HepG2 (cell line): ENCODE measurements at regions not wholly inside any gene's neighbourhood (a gene's known extent, or its start where the extent isn't known, plus 50 kb on each side); places are given as distances from the start of the nearest gene placed in this dataset.

Source experiments
- ATAC-seq: fragments of 200-7000 bp; cut with Tn5 transposase; 3 replicates; pipeline ENCODE4 v1.9.1; 2020; ENCODE audit warnings: mild to moderate bottlenecking, moderate library complexity
- BruUV-seq: library from RNA; stranded (reverse); fragments of 400-500 nt; replicated peaks from 2 replicates; lab custom pipeline; 2021; lab: Mats Ljungman, UMichigan
- CTCF ChIA-PET: fragments of 300-600 bp; formaldehyde crosslinking; extraction: SDS; loops from one replicate; lab custom pipeline; 2021; ENCODE audit warnings: low total read pairs, inconsistent platforms, low intra/inter-chr PET ratio; lab: Yijun Ruan, JAX
- POLR2A ChIA-PET: fragments of 350-600 bp; sonication (Branson Sonifier 250); formaldehyde crosslinking; loops from one replicate; lab custom pipeline; 2020; ENCODE audit warnings: antibody characterized with exemption, inconsistent platforms; lab: Yijun Ruan, JAX
- DNase-seq: peaks from one replicate; pipeline ENCODE4 v3.0.0-alpha.2; 2015; ENCODE audit warnings: low spot score
- FAIRE-seq: peaks from 3 replicates; lab custom pipeline; 2011; peaks lifted over from hg19 to GRCh38; lab: Jason Lieb, UNC
- H2AFZ ChIP-seq: one replicate; pipeline ENCODE4 v1.6.1; 2011; ENCODE audit warnings: low read length, inconsistent platforms
- H3K27ac ChIP-seq: fragments of 300-600 bp; 3 replicates; pipeline ENCODE4 v1.8.0; 2011; ENCODE audit warnings: mixed run types, mild to moderate bottlenecking, mixed read lengths, low read length, inconsistent platforms; ENCODE audit not compliant: insufficient read depth; ENCODE audit errors: extremely low read length
- H3K27me3 ChIP-seq, 2 experiments: fragments of 200-600 bp in 1 of 2; 2 replicates in 1 of 2; 3 replicates in 1 of 2; pipeline versions ENCODE4 v1.6.0 to v1.8.0; 2011; ENCODE audit warnings: low read length in 2 of 2, mild to moderate bottlenecking in 2 of 2, moderate library complexity in 2 of 2, inconsistent platforms in 1 of 2; ENCODE audit not compliant: insufficient read depth in 2 of 2, control insufficient read depth in 1 of 2
- H3K36me3 ChIP-seq, 2 experiments: fragments of 200-600 bp in 1 of 2; replicated peaks in 1 of 2; 2 replicates in 1 of 2; 3 replicates in 1 of 2; pipeline versions ENCODE4 v1.5.1 to v1.8.0; 2011; ENCODE audit warnings: low read length in 2 of 2, inconsistent platforms in 1 of 2; ENCODE audit not compliant: insufficient read depth in 2 of 2, control insufficient read depth in 1 of 2
- H3K4me1 ChIP-seq: 2 replicates; pipeline ENCODE4 v1.5.1; 2012; ENCODE audit warnings: low read length, inconsistent platforms; ENCODE audit not compliant: insufficient read depth
- H3K4me2 ChIP-seq: 2 replicates; pipeline ENCODE4 v1.6.0; 2011; ENCODE audit warnings: low read depth, low read length, inconsistent platforms
- H3K4me3 ChIP-seq, 3 experiments: fragments of 200-600 bp in 1 of 3; sonication (generic), shearing (Covaris generic) in 1 of 3; replicated peaks in 1 of 3; 2 replicates each; pipeline ENCODE4 v1.5.1; 2011 to 2016; ENCODE audit warnings: low read length in 3 of 3, inconsistent platforms in 2 of 3, low read depth in 2 of 3, mild to moderate bottlenecking in 2 of 3, control low read depth in 1 of 3, mixed read lengths in 1 of 3; ENCODE audit not compliant: insufficient read depth in 1 of 3
- H3K79me2 ChIP-seq: one replicate; pipeline ENCODE4 v1.6.1; 2011; ENCODE audit warnings: low read length, inconsistent platforms; ENCODE audit not compliant: insufficient read depth
- H3K9ac ChIP-seq: 2 replicates; pipeline ENCODE4 v1.6.0; 2011; ENCODE audit warnings: mild to moderate bottlenecking, low read depth, low read length, inconsistent platforms; ENCODE audit not compliant: insufficient read depth
- H3K9me3 ChIP-seq: 2 replicates; pipeline ENCODE4 v1.5.1; 2012; ENCODE audit warnings: mild to moderate bottlenecking, low read length
- H4K20me1 ChIP-seq: 2 replicates; pipeline ENCODE4 v1.6.0; 2011; ENCODE audit warnings: inconsistent platforms, mild to moderate bottlenecking, low read length, moderate library complexity; ENCODE audit not compliant: insufficient read depth
- BCLAF1 ChIP-seq: fragments of 450-650 bp; IDR thresholded peaks from 2 replicates; pipeline ENCODE4 v1.6.1; 2017; ENCODE audit warnings: mild to moderate bottlenecking
- CEBPG ChIP-seq: IDR thresholded peaks from 2 replicates; pipeline ENCODE4 v1.6.1; 2016
- ESRRA ChIP-seq: sonication (generic); formaldehyde crosslinking; IDR thresholded peaks from 2 replicates; pipeline ENCODE4 v1.5.1; 2020; ENCODE audit warnings: mild to moderate bottlenecking, low read depth, missing genetic modification reagents
- FOXO4 ChIP-seq: sonication (generic); formaldehyde crosslinking; conservative IDR thresholded peaks from 2 replicates; pipeline ENCODE4 v1.8.1; 2023; ENCODE audit warnings: missing genetic modification reagents
- MEIS1 ChIP-seq: sonication (generic); formaldehyde crosslinking; IDR thresholded peaks from 2 replicates; pipeline ENCODE4 v1.9.0; 2021; ENCODE audit warnings: mild to moderate bottlenecking, missing genetic modification reagents, moderate library complexity, borderline replicate concordance
- PCBP2 ChIP-seq: fragments of 200-400 bp; formaldehyde crosslinking; optimal IDR thresholded peaks from 2 replicates; pipeline ENCODE3; 2018; ENCODE audit warnings: low read length, low read depth; ENCODE audit not compliant: poor library complexity, severe bottlenecking
- PHB2 ChIP-seq: fragments of 450-650 bp; IDR thresholded peaks from 2 replicates; pipeline ENCODE4 v1.6.1; 2018; ENCODE audit not compliant: partially characterized antibody
- PRPF4 ChIP-seq: fragments of 200-400 bp; formaldehyde crosslinking; IDR thresholded peaks from 2 replicates; pipeline ENCODE4 v1.6.1; 2016; ENCODE audit warnings: low read length, low read depth; ENCODE audit not compliant: poor library complexity, severe bottlenecking
- RARG ChIP-seq: sonication (generic); formaldehyde crosslinking; IDR thresholded peaks from 2 replicates; pipeline ENCODE4 v1.4.0; 2020; ENCODE audit warnings: low read depth, mild to moderate bottlenecking, missing genetic modification reagents
- REL ChIP-seq: sonication (generic); formaldehyde crosslinking; conservative IDR thresholded peaks from 2 replicates; pipeline ENCODE4 v1.8.0; 2022; ENCODE audit warnings: mild to moderate bottlenecking, missing genetic modification reagents, moderate library complexity
- RFX1 ChIP-seq: fragments of 450-650 bp; IDR thresholded peaks from 2 replicates; pipeline ENCODE4 v1.6.1; 2017
- SALL1 ChIP-seq: sonication (generic); formaldehyde crosslinking; IDR thresholded peaks from 2 replicates; pipeline ENCODE4 v1.8.0; 2022; ENCODE audit warnings: mild to moderate bottlenecking, missing genetic modification reagents
- SOX13 ChIP-seq, 3 experiments: fragments of 450-650 bp in 1 of 3; sonication (generic) in 1 of 3; formaldehyde crosslinking in 1 of 3; IDR thresholded peaks in 2 of 3; conservative IDR thresholded peaks in 1 of 3; 2 replicates each; pipeline versions ENCODE4 v1.5.0 to v1.6.1; 2016 to 2020; ENCODE audit warnings: antibody characterized with exemption in 1 of 3, mild to moderate bottlenecking in 1 of 3, missing compliant biosample characterization in 1 of 3, missing genetic modification reagents in 1 of 3, moderate library complexity in 1 of 3
- SRF ChIP-seq: IDR thresholded peaks from 2 replicates; pipeline ENCODE4 v1.6.1; 2011; ENCODE audit warnings: mild to moderate bottlenecking, low read depth, low read length, moderate library complexity
- TEF ChIP-seq: sonication (generic); formaldehyde crosslinking; IDR thresholded peaks from 2 replicates; pipeline ENCODE4 v1.5.0; 2020; ENCODE audit warnings: missing genetic modification reagents
- ZNF101 ChIP-seq: sonication (generic); formaldehyde crosslinking; IDR thresholded peaks from 2 replicates; pipeline ENCODE4 v1.4.0; 2020; ENCODE audit warnings: mild to moderate bottlenecking, low read depth, missing genetic modification reagents, borderline replicate concordance
- ZNF570 ChIP-seq: sonication (generic); formaldehyde crosslinking; IDR thresholded peaks from 2 replicates; pipeline ENCODE4 v1.4.0; 2020; ENCODE audit warnings: mild to moderate bottlenecking, missing genetic modification reagents, borderline replicate concordance
- ZNF598 ChIP-seq: sonication (generic); formaldehyde crosslinking; IDR thresholded peaks from 2 replicates; pipeline ENCODE4 v1.5.1; 2020; ENCODE audit warnings: mild to moderate bottlenecking, missing genetic modification reagents, borderline replicate concordance
- ZNF781 ChIP-seq: sonication (generic); formaldehyde crosslinking; IDR thresholded peaks from 2 replicates; pipeline ENCODE4 v1.5.1; 2020; ENCODE audit warnings: borderline replicate concordance, mild to moderate bottlenecking, missing genetic modification reagents; ENCODE audit errors: not compliant biosample characterization
- WGBS: methylation state at CpG from one replicate; pipeline ENCODE4 v1.1.6; 2017; ENCODE audit warnings: low lambda C conversion rate; 5-methylcytosine and 5-hydroxymethylcytosine counted together
- in situ Hi-C: cut with HindIII; loops from 2 replicates; pipeline ENCODE4 v1.10.0; 2017; ENCODE audit warnings: low pct_unique_long_range_greater_than_20kb; ENCODE audit not compliant: extremely low pct_ligation_motif_present
- intact Hi-C: fragments of 100-400 bp; cut with micrococcal nuclease; formaldehyde crosslinking; loops from one replicate; pipeline ENCODE4 v1.10.0; 2022; ENCODE audit not compliant: unreplicated experiment
- TF ChIP-seq, protein P1 (sequence below): sonication (generic); formaldehyde crosslinking; IDR thresholded peaks from 2 replicates; pipeline ENCODE4 v1.4.0; 2020; ENCODE audit warnings: mild to moderate bottlenecking, missing genetic modification reagents

DNA sequence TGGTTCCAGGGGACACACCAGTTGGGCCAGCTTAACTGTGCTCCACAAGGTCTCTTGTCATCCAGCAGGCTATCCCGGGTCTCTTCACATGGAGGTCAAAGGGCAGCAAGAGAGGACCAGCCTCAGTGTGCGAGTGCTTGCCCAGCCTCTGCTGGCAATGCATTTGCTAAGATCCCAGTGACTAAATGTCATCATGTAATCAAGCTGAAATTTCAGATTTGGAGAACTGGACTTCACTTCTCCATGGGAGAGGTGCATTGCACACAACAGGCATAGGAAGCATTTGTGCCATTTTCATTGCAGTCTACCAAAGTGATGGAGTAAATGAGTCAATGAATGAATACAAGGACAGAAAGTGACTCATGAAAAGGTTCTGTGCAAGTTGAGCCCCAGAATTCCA lies 51.2 kb upstream of the KDM8 start:
- ChIA-PET CTCF (interaction anchor here (1.2 kb wide), 1 partner anchor 216 kb away, joined by 3 read pairs; no protein-coding TSS in a partner anchor), POLR2A (no interaction called here)
- H2AFZ ChIP-seq: no peak overlapping the region
- no peak overlapping the region for H3K27ac ChIP-seq
- H3K79me2 ChIP-seq: no peaks in the 10 kb centered on the region
- H3K4me2 ChIP-seq: no peak overlapping the region
- WGBS: 0% methylated on average over 2 of the region's 2 CpGs
- H3K36me3 ChIP-seq: no peaks in the 10 kb centered on the region
- H3K4me3 ChIP-seq: no peak overlapping the region
- intact Hi-C loops (no loop called here), in situ Hi-C loops (no loop called here)
- no peaks in the 10 kb centered on the region; a peak in 1 of 5 replicates for H3K27me3 ChIP-seq
- TF ChIP-seq CEBPG (CRISPR knock-in tag): no peak
- TF ChIP-seq REL (CRISPR knock-in tag): no peak
- no peak for TF ChIP-seq RFX1
- no peak for TF ChIP-seq SRF
- TF ChIP-seq, protein P1, sequence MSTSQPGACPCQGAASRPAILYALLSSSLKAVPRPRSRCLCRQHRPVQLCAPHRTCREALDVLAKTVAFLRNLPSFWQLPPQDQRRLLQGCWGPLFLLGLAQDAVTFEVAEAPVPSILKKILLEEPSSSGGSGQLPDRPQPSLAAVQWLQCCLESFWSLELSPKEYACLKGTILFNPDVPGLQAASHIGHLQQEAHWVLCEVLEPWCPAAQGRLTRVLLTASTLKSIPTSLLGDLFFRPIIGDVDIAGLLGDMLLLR (CRISPR knock-in tag): no peak
- no peak for TF ChIP-seq ESRRA (CRISPR knock-in tag)
- TF ChIP-seq ZNF598: no peak
- no peak for TF ChIP-seq BCLAF1
- no peak for TF ChIP-seq SOX13 (IDR thresholded peaks at IDR 0.05)
- no peak for TF ChIP-seq SOX13 (CRISPR knock-in tag; conservative IDR thresholded peaks at IDR 0.05 in 1 of 2, IDR thresholded peaks at IDR 0.05 in 1 of 2)
- no peak for TF ChIP-seq ZNF781
- no peak for TF ChIP-seq ZNF570 (CRISPR knock-in tag)
- no peak for TF ChIP-seq TEF
- TF ChIP-seq PHB2: no peak
- no peak for TF ChIP-seq PRPF4
- TF ChIP-seq MEIS1: no peak
- no peak for TF ChIP-seq SALL1 (CRISPR knock-in tag)
- TF ChIP-seq FOXO4 (CRISPR knock-in tag): no peak
- TF ChIP-seq RARG (CRISPR knock-in tag): no peak
- no peak for TF ChIP-seq ZNF101
- no peak for TF ChIP-seq PCBP2
- FAIRE-seq (no peak), ATAC-seq (no peak), DNase-seq (no peak)
- BruUV-seq: no TSS peak
- no peaks in the 10 kb centered on the region for H4K20me1 ChIP-seq
- H3K9me3 ChIP-seq: no peaks in the 10 kb centered on the region
- H3K4me1 ChIP-seq: peaks cover 11% of the 10 kb centered on the region
- no peak overlapping the region for H3K9ac ChIP-seq
